AG10803 (cell line): ENCODE measurements at regions not wholly inside any gene's neighbourhood (a gene's known extent, or its start where the extent isn't known, plus 50 kb on each side); places are given as distances from the start of the nearest gene placed in this dataset.
A peak's percentile ranks its signal among the peaks of the same experiment; 100 is the strongest.

ENCODE experiments used
- DNase-seq: peaks from one replicate; pipeline ENCODE4 v3.0.0; 2010; ENCODE audit warnings: low read depth
- H3K4me3 ChIP-seq: 2 replicates; pipeline ENCODE4 v1.5.1; 2011; ENCODE audit warnings: mild to moderate bottlenecking, low read length, control low read depth
- CTCF ChIP-seq: conservative IDR thresholded peaks from 2 replicates; pipeline ENCODE4 v1.5.1; 2011; ENCODE audit warnings: mild to moderate bottlenecking, low read length, control low read depth, inconsistent platforms

GRCh38 chr6:11653028-11653583 lies 115.6 kb downstream of the TMEM170B start:
- TF ChIP-seq CTCF, result no peak
- DNase-seq, result peak; percentile 92
- H3K4me3 ChIP-seq, result no peak overlapping the region

GRCh38 chr6:11654876-11655275 lies 117.3 kb downstream of the TMEM170B start:
- DNase-seq, result peak; percentile 81
- no peak for TF ChIP-seq CTCF

GRCh38 chr6:11656491-11656890 lies 118.9 kb downstream of the TMEM170B start:
- TF ChIP-seq CTCF, result no peak
- H3K4me3 ChIP-seq, result no peak overlapping the region
- no peak for DNase-seq

More at GRCh38 chr6:11654876-11655275, 117.3 kb downstream of the TMEM170B start:
- H3K4me3 ChIP-seq, result no peak overlapping the region

- no peak overlapping the region for H3K4me3 ChIP-seq
- DNase-seq, result no peak
- no peak for TF ChIP-seq CTCF
Observed at GRCh38 chr6:11659757-11660156, 118.8 kb downstream of the ADTRP start.

GRCh38 chr6:11662323-11662722 lies 116.3 kb downstream of the ADTRP start:
- TF ChIP-seq CTCF, result no peak
- H3K4me3 ChIP-seq, result no peak overlapping the region
- DNase-seq, result no peak

GRCh38 chr6:11663519-11663918 lies 115.1 kb downstream of the ADTRP start:
- no peak for DNase-seq
- no peak for TF ChIP-seq CTCF
- no peak overlapping the region for H3K4me3 ChIP-seq
